Endothelial cell of umbilical vein (primary cell): ENCODE measurements at regions not wholly inside any gene's neighbourhood (a gene's known extent, or its start where the extent isn't known, plus 50 kb on each side); places are given as distances from the start of the nearest gene placed in this dataset.

Source experiments
- BruUV-seq: library from RNA; stranded (reverse); fragments of 400-500 nt; replicated peaks from 2 replicates; lab custom pipeline; 2021; lab: Mats Ljungman, UMichigan
- CTCF ChIA-PET: fragments of 300-600, 350-600 bp; sonication (Branson Sonifier 250); formaldehyde crosslinking; loops from one replicate; lab custom pipeline; 2021; ENCODE audit warnings: antibody characterized with exemption, inconsistent platforms; lab: Charles Lee
- POLR2A ChIA-PET: fragments of 300-600, 350-600 bp; sonication (Branson Sonifier 250); formaldehyde crosslinking; loops from one replicate; lab custom pipeline; 2021; ENCODE audit warnings: antibody characterized with exemption, inconsistent platforms; lab: Charles Lee
- DNase-seq: peaks from one replicate; pipeline ENCODE4 v3.0.0-alpha.2; 2011; ENCODE audit warnings: low read depth, low spot score
- FAIRE-seq: peaks from 2 replicates; lab custom pipeline; 2011; peaks lifted over from hg19 to GRCh38; lab: Jason Lieb, UNC
- H2AFZ ChIP-seq: 2 replicates; pipeline ENCODE4 v1.6.0; 2012; ENCODE audit warnings: low read depth, low read length, control low read depth, inconsistent platforms
- H3K27ac ChIP-seq: 2 replicates; pipeline ENCODE4 v1.5.1; 2011; ENCODE audit warnings: low read depth, mild to moderate bottlenecking, control low read depth, low read length, moderate library complexity; ENCODE audit not compliant: insufficient read depth
- H3K27me3 ChIP-seq, 2 experiments: 2 replicates each; pipeline versions ENCODE4 v1.6.0 to v1.6.1; 2011; ENCODE audit warnings: low read length in 2 of 2, mixed read lengths in 1 of 2; ENCODE audit not compliant: control insufficient read depth in 2 of 2, insufficient read depth in 2 of 2
- H3K36me3 ChIP-seq, 2 experiments: 2 replicates in 1 of 2; 3 replicates in 1 of 2; pipeline ENCODE4 v1.5.1; 2011; ENCODE audit warnings: low read length in 2 of 2, mild to moderate bottlenecking in 1 of 2, moderate library complexity in 1 of 2; ENCODE audit not compliant: control insufficient read depth in 2 of 2, insufficient read depth in 2 of 2; ENCODE audit errors: extremely low read depth in 1 of 2
- H3K4me1 ChIP-seq: 3 replicates; pipeline ENCODE4 v1.5.1; 2011; ENCODE audit warnings: mild to moderate bottlenecking, low read length; ENCODE audit not compliant: control insufficient read depth, insufficient read depth; ENCODE audit errors: extremely low read depth
- H3K4me2 ChIP-seq: 2 replicates; pipeline ENCODE4 v1.6.1; 2011; ENCODE audit warnings: low read length, control low read depth, mixed read lengths; ENCODE audit not compliant: insufficient read depth
- H3K4me3 ChIP-seq, 3 experiments: fragments of 200-600 bp in 1 of 3; sonication (generic), shearing (Covaris generic) in 1 of 3; replicated peaks in 1 of 3; 2 replicates each; pipeline ENCODE4 v1.5.1; 2011 to 2016; ENCODE audit warnings: control low read depth in 3 of 3, low read length in 3 of 3, mild to moderate bottlenecking in 2 of 3, inconsistent platforms in 1 of 3, low read depth in 1 of 3, moderate library complexity in 1 of 3; ENCODE audit not compliant: insufficient read depth in 1 of 3
- H3K79me2 ChIP-seq: 2 replicates; pipeline ENCODE4 v1.6.0; 2012; ENCODE audit warnings: low read length, inconsistent platforms; ENCODE audit not compliant: control insufficient read depth, insufficient read depth
- H3K9ac ChIP-seq: replicated peaks from 2 replicates; pipeline ENCODE3; 2011; ENCODE audit warnings: low read length, control low read depth; ENCODE audit not compliant: insufficient read depth; ENCODE audit errors: extremely low read depth
- H3K9me1 ChIP-seq: replicated peaks from 3 replicates; pipeline ENCODE4 v1.6.0; 2011; ENCODE audit warnings: mild to moderate bottlenecking, low read length; ENCODE audit not compliant: control insufficient read depth, insufficient read depth; ENCODE audit errors: extremely low read depth
- H3K9me3 ChIP-seq: replicated peaks from 2 replicates; pipeline ENCODE4 v1.5.1; 2012; ENCODE audit warnings: low read length, inconsistent platforms; ENCODE audit not compliant: control insufficient read depth, insufficient read depth
- H4K20me1 ChIP-seq: replicated peaks from 2 replicates; pipeline ENCODE3; 2011; ENCODE audit warnings: mild to moderate bottlenecking, low read length; ENCODE audit not compliant: control insufficient read depth, insufficient read depth; ENCODE audit errors: extremely low read depth
- CTCF ChIP-seq, 2 donors: IDR thresholded peaks; 1 replicate in 1 of 2; 2 replicates in 1 of 2; pipeline ENCODE4 v1.5.1; 2011; ENCODE audit warnings: low read length in 2 of 2, mild to moderate bottlenecking in 2 of 2, moderate library complexity in 2 of 2, control low read depth in 1 of 2, inconsistent platforms in 1 of 2, low read depth in 1 of 2; ENCODE audit not compliant: insufficient read depth in 1 of 2; ENCODE audit errors: extremely low read depth in 1 of 2
- EZH2 ChIP-seq: IDR thresholded peaks from 2 replicates; pipeline ENCODE4 v1.6.1; 2012; ENCODE audit warnings: borderline replicate concordance, low read depth, mild to moderate bottlenecking, moderate library complexity, low read length, inconsistent platforms; ENCODE audit not compliant: severe bottlenecking
- FOS ChIP-seq: IDR thresholded peaks from 2 replicates; pipeline ENCODE4 v1.6.1; 2011; ENCODE audit warnings: mild to moderate bottlenecking, low read length, moderate library complexity, borderline replicate concordance; ENCODE audit not compliant: insufficient read depth
- JUN ChIP-seq: IDR thresholded peaks from 2 replicates; pipeline ENCODE4 v1.6.1; 2011; ENCODE audit warnings: borderline replicate concordance, low read depth; ENCODE audit not compliant: insufficient read length, insufficient read depth
- MAX ChIP-seq: IDR thresholded peaks from 2 replicates; pipeline ENCODE4 v1.6.1; 2011; ENCODE audit not compliant: insufficient read depth, insufficient read length
- MYC ChIP-seq: IDR thresholded peaks from one replicate; pipeline ENCODE4 v1.6.1; 2011; ENCODE audit warnings: mild to moderate bottlenecking, low read depth, low read length
- POLR2A ChIP-seq: IDR thresholded peaks from 2 replicates; pipeline ENCODE4 v1.6.1; 2012; ENCODE audit warnings: low read depth, mild to moderate bottlenecking, control low read depth, low read length
- dilution Hi-C: fragments of 300-500 bp; cut with MboI; formaldehyde crosslinking; loops from one replicate; pipeline ENCODE4 v1.15.0; 2019; ENCODE audit warnings: low sequenced_read_pairs; ENCODE audit not compliant: extremely low pct_ligation_motif_present
- intact Hi-C: fragments of 100-400 bp; cut with micrococcal nuclease; formaldehyde crosslinking; loops from one replicate; pipeline ENCODE4 v1.10.0; 2022

DNA sequence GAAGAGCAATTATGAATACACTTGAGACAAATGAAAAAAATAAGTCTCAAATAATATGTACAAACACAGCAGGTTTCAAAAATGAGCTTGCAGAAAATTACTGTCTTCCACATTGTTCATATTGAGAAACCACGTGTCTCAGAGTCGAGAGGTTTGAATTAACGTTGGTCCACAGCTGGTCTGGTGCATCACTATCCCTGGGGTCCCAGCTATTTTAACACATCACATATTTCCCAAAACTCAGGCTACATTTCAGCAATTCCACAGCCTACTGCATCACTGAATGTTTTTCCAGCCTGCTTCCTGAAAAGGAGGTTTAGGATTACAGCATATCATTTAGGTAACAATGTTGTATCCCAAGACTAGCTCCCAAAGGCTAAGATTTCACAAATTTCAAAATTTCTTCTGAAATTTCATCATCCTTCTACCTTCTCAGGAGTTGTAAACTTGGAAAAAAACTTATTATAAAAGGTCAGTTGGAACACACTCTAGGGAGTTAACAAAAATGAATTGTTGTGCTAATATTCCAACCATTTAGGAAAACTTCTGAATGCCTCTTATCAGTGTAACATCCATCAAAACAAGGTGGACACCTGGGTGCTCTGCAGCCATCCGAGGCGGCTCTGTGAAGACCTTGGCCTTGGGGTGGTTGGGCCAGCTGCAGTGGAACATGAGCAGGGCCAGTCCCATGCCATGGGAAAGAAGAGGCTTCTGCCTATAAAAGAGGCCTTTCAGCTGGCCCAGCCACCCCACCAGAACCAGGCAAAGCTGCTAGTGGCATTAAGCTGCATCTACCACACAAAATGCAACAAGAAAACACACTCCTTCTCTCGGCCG is 198.1 kb upstream of the RBBP8 start:
- FAIRE-seq: no peak
- H3K9ac ChIP-seq: no peak overlapping the region
- H3K9me3 ChIP-seq: no peaks in the 10 kb centered on the region
- H3K4me3 ChIP-seq: no peak overlapping the region
- no peak overlapping the region for H3K27ac ChIP-seq
- no peaks in the 10 kb centered on the region for H3K36me3 ChIP-seq
- POLR2A ChIA-PET: no interaction called here
- no peaks in the 10 kb centered on the region for H3K9me1 ChIP-seq
- peaks cover 10 to 19% of the 10 kb centered on the region in 2 experiments for H3K27me3 ChIP-seq
- H4K20me1 ChIP-seq: no peaks in the 10 kb centered on the region
- no peaks in the 10 kb centered on the region for H3K4me1 ChIP-seq
- no peak overlapping the region for H2AFZ ChIP-seq
- no peaks in the 10 kb centered on the region for H3K79me2 ChIP-seq
- intact Hi-C loops (no loop called here), dilution Hi-C loops (no loop called here)
- no peak for DNase-seq
- CTCF ChIA-PET: interaction anchor here (1.3 kb wide), 1 partner anchor 11 kb away, joined by 5 read pairs; no protein-coding TSS in a partner anchor
- BruUV-seq: no TSS peak
- no peak for TF ChIP-seq EZH2
- TF ChIP-seq MYC: no peak
- no peak for TF ChIP-seq MAX
- TF ChIP-seq JUN: no peak
- TF ChIP-seq POLR2A: no peak
- TF ChIP-seq FOS: no peak
- TF ChIP-seq CTCF (IDR thresholded peaks at IDR 0.05; ENCODE audit: extremely low read depth in 1 of 2, insufficient read depth in 1 of 2, low read depth in 1 of 2, low read length in 2 of 2): no peak
- H3K4me2 ChIP-seq: no peak overlapping the region
